ENCODE measurements at regions not wholly inside any gene's neighbourhood (a gene's known extent, or its start where the extent isn't known, plus 50 kb on each side); places are given as distances from the start of the nearest gene placed in this dataset.

DNA sequence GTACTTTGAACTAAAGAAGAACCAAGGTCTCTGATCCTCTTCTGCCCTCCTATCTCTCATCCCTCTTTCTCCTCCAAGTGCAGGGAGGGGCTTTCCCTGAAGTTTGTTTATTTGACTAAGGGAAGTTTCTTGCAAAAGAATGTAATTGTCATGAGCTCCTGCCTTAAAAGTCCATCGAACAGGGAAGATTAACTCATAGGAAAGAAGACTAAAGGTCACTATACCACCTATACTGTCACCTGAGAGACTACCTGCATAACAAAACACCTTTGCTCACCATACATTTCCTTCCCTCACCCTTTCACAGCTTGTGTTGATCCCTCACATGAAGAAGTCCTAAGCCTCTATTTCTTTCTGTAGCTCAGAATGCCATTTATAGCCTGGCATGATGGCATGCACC lies 59.4 kb upstream of the C4orf54 start:
- TF ChIP-seq, protein P1, sequence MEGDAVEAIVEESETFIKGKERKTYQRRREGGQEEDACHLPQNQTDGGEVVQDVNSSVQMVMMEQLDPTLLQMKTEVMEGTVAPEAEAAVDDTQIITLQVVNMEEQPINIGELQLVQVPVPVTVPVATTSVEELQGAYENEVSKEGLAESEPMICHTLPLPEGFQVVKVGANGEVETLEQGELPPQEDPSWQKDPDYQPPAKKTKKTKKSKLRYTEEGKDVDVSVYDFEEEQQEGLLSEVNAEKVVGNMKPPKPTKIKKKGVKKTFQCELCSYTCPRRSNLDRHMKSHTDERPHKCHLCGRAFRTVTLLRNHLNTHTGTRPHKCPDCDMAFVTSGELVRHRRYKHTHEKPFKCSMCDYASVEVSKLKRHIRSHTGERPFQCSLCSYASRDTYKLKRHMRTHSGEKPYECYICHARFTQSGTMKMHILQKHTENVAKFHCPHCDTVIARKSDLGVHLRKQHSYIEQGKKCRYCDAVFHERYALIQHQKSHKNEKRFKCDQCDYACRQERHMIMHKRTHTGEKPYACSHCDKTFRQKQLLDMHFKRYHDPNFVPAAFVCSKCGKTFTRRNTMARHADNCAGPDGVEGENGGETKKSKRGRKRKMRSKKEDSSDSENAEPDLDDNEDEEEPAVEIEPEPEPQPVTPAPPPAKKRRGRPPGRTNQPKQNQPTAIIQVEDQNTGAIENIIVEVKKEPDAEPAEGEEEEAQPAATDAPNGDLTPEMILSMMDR (IDR thresholded peaks at IDR 0.05): no peak
- no peak for TF ChIP-seq POLR2A (IDR thresholded peaks at IDR 0.05)

Data from lower leg skin (tissue), 3 donors.